Hematopoietic multipotent progenitor cell (in vitro differentiated cells): ENCODE measurements at regions not wholly inside any gene's neighbourhood (a gene's known extent, or its start where the extent isn't known, plus 50 kb on each side); places are given as distances from the start of the nearest gene placed in this dataset.
"Not testable (repeated sequence)": the region's sequence is repeated elsewhere in the genome, so short reads cannot be mapped to it uniquely, and the experiment has no call there.

Experiments
- DNase-seq, 3 donors: peaks; one replicate each; pipeline ENCODE4 v3.0.0-alpha.2; 2011 to 2015; ENCODE audit warnings: low read depth in 2 of 3, low spot score in 2 of 3

DNA sequence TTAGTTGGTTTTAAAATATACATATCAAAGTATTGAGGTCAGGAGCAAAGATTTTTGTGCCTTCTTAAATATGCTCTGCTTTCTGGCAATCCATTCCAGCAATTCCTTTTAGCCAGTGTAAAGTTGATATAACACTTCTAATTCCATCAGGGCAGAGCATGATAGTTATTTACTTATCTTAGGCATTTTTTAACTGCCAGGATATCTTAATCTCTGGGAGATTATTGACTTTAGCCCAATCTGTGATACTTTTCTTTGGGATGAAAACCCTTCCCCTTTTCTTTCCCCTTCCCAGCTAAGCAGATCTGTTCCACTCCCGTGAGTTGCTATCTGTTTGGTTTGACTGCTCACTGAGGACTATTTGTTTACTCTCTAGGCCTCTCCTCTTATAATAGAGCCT lies 168.7 kb upstream of the RSPO3 start:
- no peak for DNase-seq

DNA sequence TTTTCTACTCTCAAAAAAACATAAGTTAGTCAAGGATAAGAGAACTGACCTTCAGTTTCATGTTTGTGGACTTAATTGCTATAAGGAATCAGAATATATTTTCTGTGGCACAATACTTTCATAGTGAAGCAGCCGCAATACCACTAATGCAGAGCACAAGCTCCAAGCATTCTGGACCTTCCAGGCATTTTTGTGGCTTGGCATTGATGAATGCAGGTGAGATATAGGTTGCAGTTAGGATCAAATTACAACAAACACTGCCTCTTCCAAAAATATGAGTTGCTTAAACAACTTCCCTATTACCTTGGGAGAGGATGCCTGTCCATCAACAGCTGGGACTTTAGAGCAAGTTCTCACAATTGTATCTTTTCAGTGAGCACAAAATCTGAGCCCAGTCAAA lies 162.8 kb upstream of the RSPO3 start:
- DNase-seq: no peak

DNA sequence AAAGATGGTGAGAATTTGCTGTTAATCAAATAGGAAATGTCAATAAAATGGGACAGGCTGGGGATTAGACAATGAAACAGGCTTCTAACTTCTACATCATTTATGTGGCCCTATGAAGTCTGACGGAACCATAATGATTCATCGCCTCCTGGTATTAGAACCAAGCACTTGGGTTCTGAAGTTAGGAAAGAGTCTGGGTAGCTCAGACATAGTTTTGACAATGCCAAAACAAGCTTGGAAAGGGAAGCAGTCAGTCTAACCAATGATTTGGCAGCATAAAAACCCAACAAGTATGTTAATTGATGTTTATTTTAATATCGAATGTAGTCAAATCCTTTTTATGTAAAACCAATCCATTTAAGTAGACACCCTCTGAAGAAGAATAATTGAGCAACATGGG lies 160.8 kb upstream of the RSPO3 start:
- no peak for DNase-seq

DNA sequence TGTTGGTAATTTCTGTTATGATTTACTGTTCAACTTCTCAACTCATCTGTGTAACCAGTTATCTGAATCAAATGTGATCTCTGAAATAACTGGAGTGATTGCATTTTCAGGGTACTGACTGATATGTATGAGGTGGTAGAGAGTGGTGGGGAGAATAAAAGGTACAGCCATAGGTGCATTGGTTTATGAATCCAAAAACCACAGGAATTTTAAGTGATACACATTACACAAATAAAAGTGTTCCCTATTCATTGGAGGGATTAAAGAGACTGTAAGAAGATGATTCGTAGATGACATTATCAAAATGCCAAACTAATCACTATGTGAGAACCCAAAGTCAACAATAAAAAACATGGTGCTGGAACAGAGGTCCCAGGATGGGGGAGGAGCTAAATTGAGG lies 158.7 kb upstream of the RSPO3 start:
- DNase-seq: no peak

DNA sequence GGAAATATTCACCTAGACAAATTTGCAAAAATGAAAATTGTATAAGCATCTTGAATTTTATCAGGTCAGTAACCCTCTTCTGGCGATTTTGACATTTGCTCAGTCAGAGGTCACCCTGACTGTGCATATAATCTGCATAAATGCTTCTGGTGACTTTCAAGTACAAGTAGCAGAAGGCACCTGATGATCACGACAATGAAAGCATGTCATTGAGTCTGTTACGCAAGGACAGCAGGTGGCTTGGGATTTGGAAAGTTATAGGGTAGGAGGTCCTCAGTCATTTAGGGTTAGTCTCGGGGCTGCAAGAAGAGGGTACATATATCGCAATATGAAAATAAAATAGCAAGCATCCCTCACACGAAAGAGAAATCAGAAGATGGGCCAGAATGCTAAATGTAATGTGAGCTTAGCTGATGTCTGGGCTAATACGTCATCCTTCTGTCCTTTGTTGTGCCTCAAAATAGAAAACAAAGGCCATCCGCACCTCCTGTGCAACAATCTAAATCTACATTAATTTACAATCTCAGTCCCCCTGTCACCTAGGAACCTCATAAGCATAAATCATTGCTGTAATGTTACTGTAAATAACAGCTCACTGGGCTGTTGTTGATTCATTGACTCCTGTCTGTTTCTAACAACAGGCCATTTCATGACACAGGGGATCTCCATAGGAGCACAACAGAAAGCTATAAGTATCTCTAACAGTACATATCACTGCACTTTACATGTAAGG lies 155.2 kb upstream of the RSPO3 start:
- DNase-seq: no peak

DNA sequence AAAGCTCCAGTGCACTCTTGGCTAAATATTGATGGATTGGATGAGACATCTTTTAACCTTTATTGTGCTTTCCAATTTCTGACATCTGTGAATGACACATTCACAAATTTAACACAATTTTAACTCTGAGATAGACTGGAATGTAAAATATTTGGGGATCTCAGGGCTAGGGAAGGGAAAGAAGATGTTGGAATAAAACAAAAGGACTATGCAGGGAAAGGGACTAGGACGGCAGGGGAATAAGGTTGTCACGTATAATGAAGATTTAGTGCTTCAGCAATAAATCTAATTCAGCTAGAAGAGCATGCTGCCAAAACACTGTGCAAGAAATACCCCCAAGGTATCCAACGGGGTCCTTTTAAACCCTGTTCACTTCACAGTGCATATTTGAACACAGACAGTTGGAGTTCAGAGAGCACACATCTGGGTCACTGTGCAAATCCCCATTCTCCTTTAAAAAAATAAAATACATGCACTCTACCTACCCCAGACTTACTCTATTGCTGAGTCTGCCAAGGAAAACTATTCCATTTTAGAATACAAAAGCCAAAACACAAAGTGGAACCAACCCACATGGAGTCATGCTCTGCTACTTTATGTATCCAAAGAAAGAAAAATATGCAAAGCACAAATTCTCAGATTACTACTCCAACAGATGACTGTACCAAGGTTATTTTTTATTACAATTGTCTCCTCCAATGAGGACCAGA lies 151.0 kb upstream of the RSPO3 start:
- no peak for DNase-seq

DNA sequence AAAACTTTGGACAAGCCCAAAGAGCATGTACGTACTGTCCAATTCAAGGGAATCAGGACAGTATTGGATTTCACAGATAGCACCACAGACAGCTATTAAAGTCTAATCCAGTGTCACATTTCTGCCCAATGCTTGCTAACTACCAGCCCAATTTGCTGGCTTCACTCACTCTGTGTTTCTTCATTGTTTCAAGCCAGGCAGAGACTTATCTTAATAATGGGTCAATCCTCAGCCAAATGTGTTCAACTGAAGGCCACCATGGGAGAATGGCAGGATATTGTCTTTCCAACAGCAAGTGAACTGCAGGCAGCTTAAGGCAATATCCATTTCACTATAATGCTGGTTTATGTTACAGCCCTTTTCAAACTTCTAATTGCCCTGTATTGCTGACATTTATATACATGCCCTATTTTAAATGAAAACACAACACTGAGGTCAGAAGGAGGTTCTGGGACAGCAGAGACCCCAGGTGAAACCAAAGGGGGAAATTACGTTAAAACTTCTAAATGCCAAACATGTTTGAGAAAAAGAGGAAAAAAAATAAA lies 142.1 kb upstream of the RSPO3 start:
- no peak for DNase-seq

DNA sequence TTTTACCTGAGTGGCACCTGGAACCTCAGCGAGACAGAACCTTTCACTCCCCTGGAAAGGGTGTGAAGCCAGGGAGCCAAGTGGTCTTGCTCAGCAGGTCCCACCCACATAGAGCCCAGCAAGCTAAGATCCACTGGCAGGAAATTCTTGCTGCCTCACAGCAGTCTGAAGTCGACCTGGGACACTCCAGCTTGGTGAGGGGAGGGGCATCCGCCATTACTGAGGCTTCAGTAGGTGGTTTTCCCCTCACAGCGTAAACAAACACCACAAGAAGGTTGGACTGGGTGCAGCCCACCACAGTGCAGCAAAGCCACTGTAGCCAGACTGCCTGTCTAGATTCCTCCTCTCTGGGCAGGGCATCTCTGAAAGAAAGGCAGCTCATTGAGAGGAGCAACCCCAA lies 134.7 kb upstream of the RSPO3 start:
- DNase-seq: no peak

DNA sequence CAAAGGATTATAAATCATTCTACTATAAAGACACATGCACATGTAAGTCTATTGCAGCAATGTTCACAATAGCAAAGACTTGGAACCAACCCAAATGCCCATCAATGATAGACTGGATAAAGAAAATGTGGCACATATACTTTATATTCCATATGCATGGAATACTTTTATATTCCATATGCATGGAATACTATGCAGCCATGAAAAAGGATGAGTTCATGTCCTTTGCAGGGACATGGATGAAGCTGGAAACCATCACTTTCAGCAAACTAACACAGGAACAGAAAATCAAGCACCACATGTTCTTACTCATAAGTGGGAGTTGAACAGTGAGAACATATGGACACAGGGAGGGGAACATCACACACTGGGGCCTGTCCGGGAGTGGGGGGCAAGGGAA lies 130.3 kb upstream of the RSPO3 start:
- not testable (repeated sequence) for DNase-seq

DNA sequence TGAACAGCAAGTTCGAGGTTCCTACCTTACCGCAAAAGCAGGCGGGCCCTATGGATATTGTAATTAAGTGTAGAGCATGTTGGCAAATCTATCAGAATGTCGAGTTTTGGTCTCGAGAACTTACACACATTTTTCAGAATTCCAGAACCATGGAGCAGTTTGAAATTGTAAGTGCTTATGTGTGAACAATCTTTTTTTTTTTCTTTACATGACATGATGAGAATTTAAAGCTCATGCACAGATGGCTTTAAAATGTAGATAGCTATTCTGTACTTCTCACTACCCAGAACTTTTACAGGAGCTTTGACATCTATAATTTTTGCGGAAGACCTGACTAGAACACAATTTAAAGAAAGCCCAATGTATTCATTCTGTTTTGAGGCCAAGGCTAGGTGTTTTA lies 117.8 kb upstream of the RSPO3 start:
- DNase-seq: no peak

DNA sequence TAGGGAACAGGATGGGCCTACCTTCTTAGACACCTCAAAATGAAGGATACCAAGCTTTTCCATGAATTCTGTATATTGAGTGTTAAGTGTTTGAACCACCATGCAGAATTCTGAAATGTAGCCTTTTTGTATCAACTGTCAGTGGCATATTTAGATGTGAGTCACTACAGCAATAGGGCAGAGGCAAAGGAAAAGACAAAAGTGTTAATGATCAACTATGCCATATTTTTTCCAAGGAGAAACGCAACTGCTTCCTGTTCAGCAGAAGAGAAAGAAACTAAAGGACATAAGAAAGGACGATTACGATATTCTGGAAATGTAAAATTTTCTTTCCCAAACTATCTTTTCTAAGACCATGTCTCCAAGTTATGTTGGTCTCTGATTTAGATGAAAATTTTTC lies 104.6 kb upstream of the RSPO3 start:
- no peak for DNase-seq

DNA sequence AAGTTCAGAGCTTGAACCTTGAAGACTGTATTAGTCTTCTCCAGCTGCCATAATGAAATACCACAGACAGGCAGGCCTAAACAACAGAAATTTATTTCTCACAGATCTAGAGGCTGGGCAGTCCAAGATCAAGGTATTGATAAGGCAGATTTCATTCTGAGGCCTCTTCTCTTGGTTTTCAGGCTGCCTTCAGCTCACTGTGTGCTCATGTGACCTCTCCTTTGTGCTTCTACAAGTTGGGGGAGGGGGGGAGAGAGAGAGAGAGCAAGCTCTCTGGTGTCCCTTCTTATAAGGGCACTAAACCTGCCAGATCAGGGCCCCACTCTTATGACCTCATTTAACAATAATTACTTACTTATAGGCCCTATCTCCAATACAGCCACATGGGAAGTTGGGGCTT lies 102.6 kb upstream of the RSPO3 start:
- DNase-seq: no peak

DNA sequence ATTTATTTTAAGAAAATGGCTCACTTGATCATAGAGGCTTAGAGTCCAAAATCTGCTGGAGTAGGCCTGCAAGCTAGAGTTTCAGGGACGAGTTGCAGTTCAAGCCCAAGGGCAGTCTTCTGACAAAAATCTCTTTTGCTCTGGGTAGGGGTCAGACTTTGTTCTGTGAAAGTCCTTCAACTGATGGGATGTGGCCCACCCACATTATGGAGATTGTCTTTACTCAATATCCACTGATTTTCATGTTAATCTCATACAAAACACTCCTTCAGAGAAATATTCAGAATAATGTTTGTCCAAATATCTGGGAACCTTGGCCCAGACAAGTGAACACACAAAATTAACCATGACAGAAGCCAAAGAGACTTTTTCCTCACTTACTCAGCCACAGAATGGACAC lies 98.6 kb upstream of the RSPO3 start:
- DNase-seq: no peak

DNA sequence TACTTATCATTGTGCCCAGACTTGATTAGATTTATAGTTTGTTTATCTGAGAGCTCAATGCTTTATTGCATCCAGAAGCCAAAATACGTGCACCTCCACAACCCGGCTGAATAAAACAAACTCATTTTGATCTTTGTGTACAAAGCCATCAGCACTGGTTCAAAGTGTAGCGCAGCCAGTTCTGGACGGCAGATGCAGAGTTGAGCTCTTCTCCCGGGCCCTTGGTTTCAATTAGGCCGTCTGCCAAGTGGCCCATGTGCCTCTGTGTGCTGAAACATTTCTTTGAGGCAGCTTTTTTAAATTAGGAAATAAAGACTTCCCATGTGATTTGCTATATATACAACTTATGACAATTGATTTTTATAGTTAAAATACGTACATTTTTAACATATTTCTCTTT lies 96.2 kb upstream of the RSPO3 start:
- DNase-seq: no peak

DNA sequence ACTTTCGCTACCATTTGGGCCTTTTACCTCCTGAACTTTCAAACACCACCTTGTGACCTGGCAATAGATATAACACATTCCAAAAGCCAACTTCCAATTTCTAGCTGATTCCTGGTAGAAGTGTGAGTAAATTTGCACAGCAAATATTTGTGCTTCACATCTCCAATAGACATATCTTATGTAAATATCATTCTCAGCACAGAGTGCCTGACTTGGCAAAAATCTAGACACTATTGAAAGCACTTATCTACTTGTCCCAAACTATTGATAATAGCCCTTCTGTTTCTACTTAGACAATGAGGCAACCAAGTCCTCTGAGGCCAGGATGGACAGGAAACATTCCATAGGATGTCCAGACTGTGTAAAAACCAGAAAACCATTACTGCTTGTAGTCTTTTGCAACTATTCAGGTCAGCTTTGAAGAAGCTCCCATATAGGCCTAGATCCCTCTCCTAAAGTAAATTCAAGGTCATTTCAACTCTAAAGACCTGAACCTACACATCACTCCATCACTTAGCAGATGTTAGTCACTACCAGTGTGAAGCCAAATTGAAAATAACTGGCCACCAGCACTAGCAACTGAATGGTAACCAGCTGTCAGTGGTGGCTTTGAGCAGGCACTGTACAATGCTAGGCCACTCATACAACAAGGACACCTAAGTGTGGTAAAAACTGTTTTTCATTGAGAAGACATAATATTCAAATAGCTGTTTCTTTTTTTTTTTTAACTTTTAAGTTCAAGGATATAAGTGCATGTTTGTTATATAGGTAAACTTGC lies 95.3 kb upstream of the RSPO3 start:
- DNase-seq: no peak

DNA sequence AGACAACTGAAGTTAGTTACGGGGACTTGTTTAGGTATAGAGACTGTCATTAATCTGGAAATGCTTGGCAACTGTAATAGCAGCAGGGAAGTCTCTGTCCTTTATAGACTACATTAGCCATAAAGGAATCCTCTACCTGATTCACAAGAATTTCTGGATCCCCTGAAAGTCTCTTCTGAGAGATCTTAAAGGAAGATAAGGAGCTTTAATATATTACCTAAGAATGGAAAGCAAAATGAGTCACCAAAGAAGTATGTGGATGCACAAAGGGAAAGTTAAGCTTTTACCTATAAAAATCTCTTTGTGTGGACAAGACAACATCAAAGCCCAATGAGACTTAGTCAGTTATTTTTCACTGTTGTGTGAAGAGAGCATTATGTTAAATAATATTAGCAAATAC lies 92.2 kb upstream of the RSPO3 start:
- DNase-seq: no peak

DNA sequence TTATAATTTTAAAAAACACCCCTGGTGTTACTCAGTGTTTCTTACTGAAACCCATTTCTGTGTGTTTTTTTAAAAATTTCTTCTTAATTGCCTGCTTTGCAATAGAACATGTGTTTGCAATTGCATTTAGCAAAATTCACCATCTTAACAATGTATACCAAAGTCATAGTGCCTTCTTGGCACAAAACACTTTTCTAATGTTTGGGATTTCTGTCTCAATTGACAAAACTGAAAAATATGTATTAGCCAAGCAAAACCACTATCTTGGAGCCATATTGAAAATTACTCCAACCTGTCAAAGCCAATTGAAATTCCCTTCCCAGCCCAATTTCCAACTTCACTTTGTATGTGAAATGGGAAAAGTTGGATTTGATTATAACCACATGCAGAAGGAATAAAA lies 88.4 kb upstream of the RSPO3 start:
- no peak for DNase-seq

DNA sequence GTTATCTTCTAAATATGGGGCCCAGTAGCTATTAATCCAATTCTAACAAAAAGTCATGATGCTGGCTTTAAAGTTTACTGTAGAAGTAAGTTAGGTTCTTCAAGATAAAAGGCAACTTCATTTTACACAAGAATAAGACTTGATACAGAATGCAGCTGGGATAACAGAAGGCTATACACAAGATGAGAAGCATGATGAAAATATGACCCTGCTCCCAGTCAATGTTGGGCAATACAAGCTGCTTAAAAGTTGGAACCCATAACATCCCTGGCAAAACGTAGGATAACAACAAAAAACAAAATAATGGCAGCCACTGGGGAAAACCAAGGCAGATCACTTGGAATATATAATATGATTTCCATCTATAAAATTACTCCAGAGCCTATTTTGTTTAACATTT lies 87.6 kb upstream of the RSPO3 start:
- DNase-seq: no peak

DNA sequence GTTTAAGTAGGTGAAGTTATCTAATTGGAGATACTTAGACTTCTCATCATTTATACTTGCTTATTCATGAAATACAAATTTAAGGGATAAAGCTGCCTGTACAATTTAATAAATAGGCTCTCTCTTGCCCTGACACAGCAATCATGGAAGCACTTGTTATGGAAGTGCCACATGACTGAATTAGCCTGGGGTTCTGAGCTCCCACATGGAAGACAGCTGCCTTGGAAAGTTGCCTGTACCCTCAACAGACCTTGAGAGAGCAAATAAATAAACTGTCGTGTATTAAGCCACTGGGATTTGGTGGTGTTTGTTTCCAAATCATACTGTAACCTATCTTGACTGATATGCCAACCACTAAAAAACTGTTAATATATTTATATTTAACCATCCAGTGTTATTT lies 87.0 kb upstream of the RSPO3 start:
- DNase-seq: no peak

DNA sequence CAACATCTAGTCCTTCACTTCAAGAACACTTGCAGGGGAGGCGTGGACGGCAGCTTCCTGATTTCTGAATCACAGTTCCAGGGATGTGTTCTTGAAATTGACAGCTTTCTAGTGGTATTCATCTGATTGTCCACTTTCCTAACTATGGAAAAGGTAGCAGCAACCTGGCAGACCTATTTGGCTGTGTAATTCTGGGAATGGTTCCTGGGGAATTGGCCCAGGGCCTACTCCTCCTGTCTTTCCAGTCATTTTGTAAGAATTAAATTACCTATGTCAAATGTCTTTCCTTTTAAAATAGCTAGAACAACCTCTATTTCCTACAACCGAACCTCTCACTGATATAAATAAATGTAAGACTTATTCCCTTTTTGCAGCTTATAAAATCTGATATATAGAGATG lies 85.5 kb upstream of the RSPO3 start:
- no peak for DNase-seq

DNA sequence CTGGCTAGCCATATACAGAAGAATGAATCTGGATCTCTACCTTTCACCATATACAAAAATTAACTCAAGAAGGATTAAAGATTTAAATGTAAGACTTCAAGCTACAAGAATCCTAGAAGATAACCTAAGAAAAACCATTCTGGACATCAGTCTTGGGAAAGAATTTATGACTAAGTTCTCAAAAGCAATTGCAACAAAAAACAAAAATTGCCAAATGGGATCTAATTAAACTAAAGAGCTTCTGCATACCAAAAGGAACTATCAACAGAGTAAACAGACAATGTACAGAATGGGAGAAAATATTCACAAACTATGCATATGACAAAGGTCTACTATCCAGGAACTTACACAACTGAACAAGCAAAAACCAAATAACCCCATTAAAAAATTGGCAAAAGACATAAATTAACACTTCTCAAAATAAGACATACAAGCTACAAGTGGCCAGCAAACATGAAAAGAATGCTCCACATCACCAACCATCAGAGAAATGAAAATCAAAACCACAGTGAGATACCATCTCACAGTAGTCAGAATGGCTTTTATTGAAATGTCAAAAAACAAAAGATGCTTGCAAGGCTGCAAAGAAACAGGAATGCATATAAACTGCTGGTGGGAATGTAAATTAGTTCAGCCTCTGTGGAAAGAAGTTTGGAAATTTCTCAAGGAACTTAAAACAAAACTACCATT lies 66.8 kb upstream of the RSPO3 start:
- DNase-seq: no peak
